HAP-1 (cell line): ENCODE measurements at regions not wholly inside any gene's neighbourhood (a gene's known extent, or its start where the extent isn't known, plus 50 kb on each side); places are given as distances from the start of the nearest gene placed in this dataset.
"Not testable (repeated sequence)": the region's sequence is repeated elsewhere in the genome, so short reads cannot be mapped to it uniquely, and the experiment has no call there.

ENCODE experiments used
- DNase-seq, 2 experiments: peaks; one replicate each; pipeline ENCODE4 v3.0.0-alpha.2; 2016 to 2020; ENCODE audit warnings: low spot score in 2 of 2
- H3K27me3 ChIP-seq: fragments of 250-450 bp; sonication (Bioruptor Pico); 2 replicates; pipeline ENCODE4 v1.5.1; 2020; ENCODE audit warnings: low read depth, mild to moderate bottlenecking, moderate library complexity
- H3K36me3 ChIP-seq: fragments of 250-450 bp; sonication (Bioruptor Pico); replicated peaks from 2 replicates; pipeline ENCODE4 v1.5.1; 2020; ENCODE audit warnings: mild to moderate bottlenecking
- H3K4me1 ChIP-seq: fragments of 250-450 bp; sonication (Bioruptor Pico); 2 replicates; pipeline ENCODE4 v1.5.1; 2020; ENCODE audit warnings: mild to moderate bottlenecking
- H3K4me3 ChIP-seq: fragments of 250-450 bp; sonication (Bioruptor Pico); 2 replicates; pipeline ENCODE4 v1.5.1; 2020; ENCODE audit warnings: mild to moderate bottlenecking, moderate library complexity
- H3K9me3 ChIP-seq: fragments of 250-450 bp; sonication (Bioruptor Pico); 2 replicates; pipeline ENCODE4 v1.5.1; 2020; ENCODE audit warnings: mild to moderate bottlenecking, moderate library complexity
- in situ Hi-C: fragments of 300-500 bp; cut with MboI; formaldehyde crosslinking; loops from 3 replicates; pipeline ENCODE4 v1.14.3; 2020; ENCODE audit warnings: low sequenced_read_pairs, inconsistent platforms, mixed read lengths

DNA sequence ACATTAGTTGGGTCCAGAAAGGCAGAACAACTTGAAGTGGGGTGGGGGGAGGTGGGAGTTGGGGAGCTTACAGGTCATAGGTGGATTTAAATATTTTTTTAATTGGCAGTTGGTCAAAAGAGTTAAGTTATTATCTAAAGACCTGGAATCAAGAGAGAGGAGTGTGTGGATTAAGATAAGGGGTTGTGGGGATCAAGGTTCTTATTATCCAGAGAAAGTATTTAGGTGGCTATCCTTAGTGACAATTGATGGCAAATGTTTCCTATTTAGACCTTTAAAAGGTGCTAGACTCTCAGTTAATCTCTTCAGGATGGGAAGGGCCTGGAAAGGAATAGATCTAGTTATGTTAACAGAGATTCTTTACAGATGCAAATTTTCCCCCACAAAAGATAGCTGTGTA is 120.7 kb upstream of the OR9Q1 start:
- in situ Hi-C loops = no loop called here
- H3K27me3 ChIP-seq = no peaks in the 10 kb centered on the region
- no peak overlapping the region for H3K4me3 ChIP-seq
- no peaks in the 10 kb centered on the region for H3K4me1 ChIP-seq
- no peak for DNase-seq
- no peaks in the 10 kb centered on the region for H3K9me3 ChIP-seq
- H3K36me3 ChIP-seq = no peaks in the 10 kb centered on the region

GRCh38 chr11:57903441-57904123 is 120.1 kb upstream of the OR9Q1 start:
- no peaks in the 10 kb centered on the region for H3K36me3 ChIP-seq
- no peaks in the 10 kb centered on the region for H3K27me3 ChIP-seq
- no peaks in the 10 kb centered on the region for H3K9me3 ChIP-seq
- no peak for DNase-seq
- in situ Hi-C loops = no loop called here
- no peaks in the 10 kb centered on the region for H3K4me1 ChIP-seq
- H3K4me3 ChIP-seq = no peak overlapping the region

DNA sequence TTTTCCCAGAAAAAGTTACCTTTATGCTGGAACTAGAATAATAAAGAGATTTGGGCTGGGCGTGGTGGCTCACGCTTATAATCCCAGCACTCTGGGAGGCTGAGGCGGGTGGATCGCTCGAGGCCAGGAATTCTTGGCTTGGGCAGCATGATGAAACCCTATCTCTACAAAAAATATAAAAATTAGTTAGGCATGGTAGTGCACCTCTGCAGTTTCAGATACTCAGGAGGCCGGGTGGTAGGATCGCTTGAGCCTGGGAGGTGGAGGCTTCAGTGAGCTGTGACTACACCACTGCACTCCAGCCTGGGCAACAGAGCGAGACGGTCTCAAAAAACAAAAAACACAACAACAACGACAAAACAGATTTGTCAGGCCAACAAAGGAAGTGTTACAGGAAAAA is 119.3 kb upstream of the OR9Q1 start:
- no peaks in the 10 kb centered on the region for H3K9me3 ChIP-seq
- no peaks in the 10 kb centered on the region for H3K27me3 ChIP-seq
- H3K4me1 ChIP-seq = no peaks in the 10 kb centered on the region
- no peaks in the 10 kb centered on the region for H3K36me3 ChIP-seq
- no peak overlapping the region for H3K4me3 ChIP-seq
- no peak for DNase-seq
- in situ Hi-C loops = no loop called here

GRCh38 chr11:57905439-57905838 is 118.2 kb upstream of the OR9Q1 start:
- in situ Hi-C loops = no loop called here
- no peaks in the 10 kb centered on the region for H3K4me1 ChIP-seq
- no peaks in the 10 kb centered on the region for H3K27me3 ChIP-seq
- no peaks in the 10 kb centered on the region for H3K36me3 ChIP-seq
- H3K4me3 ChIP-seq = no peak overlapping the region
- DNase-seq = no peak
- no peaks in the 10 kb centered on the region for H3K9me3 ChIP-seq

DNA sequence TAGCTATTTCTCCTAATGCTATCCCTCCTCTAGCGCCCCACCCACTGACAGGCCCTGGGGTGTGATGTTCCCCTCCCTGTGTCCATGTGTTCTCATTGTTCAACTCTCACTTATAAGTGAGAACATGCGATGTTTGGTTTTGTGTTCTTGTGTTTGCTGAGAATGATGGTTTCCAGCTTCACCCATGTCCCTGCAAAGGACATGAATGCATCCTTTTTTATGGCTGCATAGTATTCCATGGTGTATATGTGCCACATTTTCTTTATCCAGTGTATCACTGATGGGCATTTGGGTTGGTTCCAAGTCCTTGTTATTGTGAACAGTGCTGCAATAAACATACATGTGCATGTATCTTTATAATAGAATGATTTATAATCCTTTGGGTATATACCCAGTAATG is 115.3 kb upstream of the OR9Q1 start:
- H3K4me3 ChIP-seq, H3K36me3 ChIP-seq, in situ Hi-C loops, H3K27me3 ChIP-seq, H3K4me1 ChIP-seq, DNase-seq, H3K9me3 ChIP-seq: not testable (repeated sequence)

GRCh38 chr11:57911522-57911921 is 112.2 kb upstream of the OR9Q1 start:
- H3K27me3 ChIP-seq, H3K4me1 ChIP-seq, H3K36me3 ChIP-seq, DNase-seq, in situ Hi-C loops, H3K4me3 ChIP-seq, H3K9me3 ChIP-seq: not testable (repeated sequence)

DNA sequence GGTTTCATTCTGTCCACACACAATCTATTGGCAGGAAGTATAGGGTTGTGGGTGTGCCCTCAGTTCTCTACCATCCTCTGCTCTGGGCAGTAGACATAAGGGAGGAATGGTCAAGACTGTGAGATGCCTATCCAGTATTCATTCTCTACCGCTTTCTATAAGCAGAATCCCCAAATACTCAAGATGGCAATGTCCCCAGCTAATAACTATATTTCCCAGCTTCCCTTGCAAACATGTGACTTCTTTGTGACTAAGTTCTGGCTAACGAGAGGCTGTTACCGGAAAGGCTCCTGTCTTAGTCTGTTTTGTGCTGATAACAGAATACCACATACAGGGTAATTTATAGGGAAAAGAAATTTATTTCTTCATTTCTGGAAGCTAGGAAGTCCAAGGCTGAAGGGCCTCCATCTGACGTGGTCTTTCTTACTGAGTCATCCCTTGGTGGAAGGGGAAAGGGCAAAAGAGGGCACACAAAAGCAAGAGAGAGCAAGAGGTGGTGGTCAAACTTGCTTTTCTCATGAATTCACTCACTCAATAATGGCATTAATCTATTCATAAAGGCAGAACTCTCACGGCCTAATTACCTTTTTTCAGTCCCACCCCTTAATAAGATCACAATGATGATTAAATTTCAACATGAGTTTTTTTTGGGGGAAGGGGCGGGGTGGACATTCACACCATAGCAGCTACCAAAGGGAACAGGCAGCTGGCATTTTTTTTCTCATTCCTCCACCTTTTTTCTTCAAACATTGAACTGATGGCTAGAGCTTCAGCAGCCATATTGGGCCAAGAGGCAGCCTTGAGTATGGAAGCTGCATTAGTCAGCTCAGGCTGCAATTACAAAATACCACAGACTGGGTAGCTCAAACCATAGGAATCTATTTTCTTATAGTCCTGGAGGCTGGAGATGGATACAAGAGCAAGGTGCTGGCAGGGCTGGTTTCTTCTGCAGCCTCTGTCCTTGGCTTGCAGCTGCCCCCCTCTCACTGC is 109.7 kb upstream of the OR9Q1 start:
- Histone ChIP-seq H3K4me1 (no peaks in the 10 kb centered on the region), H3K4me3 (no peak overlapping the region), H3K27me3 (no peaks in the 10 kb centered on the region), H3K36me3 (no peaks in the 10 kb centered on the region), H3K9me3 (no peaks in the 10 kb centered on the region)
- in situ Hi-C loops = no loop called here
- no peak for DNase-seq

DNA sequence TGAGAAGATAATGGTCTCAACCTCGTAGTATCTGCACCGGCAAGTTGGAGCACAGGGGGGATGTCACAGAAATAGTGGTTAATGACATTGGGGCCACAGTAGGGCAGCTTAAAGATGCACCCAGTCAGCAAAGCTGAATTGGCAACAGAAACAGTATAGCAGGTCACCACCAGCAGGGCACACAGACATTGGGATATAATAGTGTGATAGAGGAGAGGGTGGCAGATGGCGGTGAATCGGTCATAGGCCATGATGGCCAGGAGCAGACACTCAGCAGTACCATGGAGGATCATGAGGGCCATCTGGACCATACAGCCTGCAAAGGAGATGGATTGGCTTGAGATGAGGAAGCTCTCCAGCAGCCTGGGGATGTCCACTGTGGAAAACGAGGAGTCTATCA is 106.0 kb upstream of the OR9Q1 start:
- in situ Hi-C loops = no loop called here
- no peaks in the 10 kb centered on the region for H3K27me3 ChIP-seq
- DNase-seq = no peak
- H3K4me1 ChIP-seq = no peaks in the 10 kb centered on the region
- no peaks in the 10 kb centered on the region; the same call in 1 of the 2 replicates for H3K9me3 ChIP-seq
- no peak overlapping the region for H3K4me3 ChIP-seq
- H3K36me3 ChIP-seq = no peaks in the 10 kb centered on the region

GRCh38 chr11:57920971-57921370 is 102.7 kb upstream of the OR9Q1 start:
- no peaks in the 10 kb centered on the region for H3K27me3 ChIP-seq
- in situ Hi-C loops = no loop called here
- H3K4me1 ChIP-seq = no peaks in the 10 kb centered on the region
- H3K9me3 ChIP-seq = no peaks in the 10 kb centered on the region; the same call in 1 of the 2 replicates
- no peak overlapping the region for H3K4me3 ChIP-seq
- DNase-seq = no peak
- no peaks in the 10 kb centered on the region for H3K36me3 ChIP-seq

- H3K4me1 ChIP-seq = no peaks in the 10 kb centered on the region
- H3K36me3 ChIP-seq = no peaks in the 10 kb centered on the region
- H3K9me3 ChIP-seq = no peaks in the 10 kb centered on the region
- no peak overlapping the region for H3K4me3 ChIP-seq
- DNase-seq = no peak
- in situ Hi-C loops = no loop called here
- H3K27me3 ChIP-seq = peaks cover 6% of the 10 kb centered on the region; the same call in 1 of the 2 replicates
Measured at GRCh38 chr11:57932105-57932504, 91.6 kb upstream of the OR9Q1 start.

DNA sequence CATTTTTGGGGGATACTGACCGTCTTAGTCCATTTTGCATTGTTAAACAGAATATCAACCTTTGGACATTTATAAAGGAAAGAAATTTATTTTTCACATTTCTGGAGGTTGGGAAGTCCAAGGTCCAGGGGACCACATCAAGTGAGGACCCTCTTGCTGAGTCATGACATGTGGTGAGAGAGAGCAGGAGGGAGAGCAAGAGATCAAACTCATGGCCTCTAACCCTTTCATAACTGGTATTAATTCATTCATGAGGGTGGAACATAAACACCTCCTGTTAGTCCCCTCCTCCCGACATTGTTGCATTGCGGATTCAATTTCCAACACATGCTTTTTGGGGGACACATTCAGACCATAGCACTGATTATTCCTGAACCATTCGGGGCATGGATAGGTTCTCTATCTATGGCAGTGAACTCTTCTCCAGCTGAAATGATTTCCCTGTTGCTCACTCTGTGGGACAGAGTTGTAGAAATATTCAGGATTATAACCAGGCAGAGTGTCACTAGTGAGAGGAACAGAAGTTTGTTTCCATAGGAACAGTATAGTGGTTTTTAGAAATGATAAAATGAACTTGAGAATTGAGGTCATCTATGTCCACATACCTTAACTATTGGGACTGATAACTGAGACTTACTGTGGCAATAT is 88.2 kb upstream of the OR9Q1 start:
- in situ Hi-C loops = no loop called here
- no peaks in the 10 kb centered on the region for H3K4me1 ChIP-seq
- no peaks in the 10 kb centered on the region for H3K36me3 ChIP-seq
- H3K27me3 ChIP-seq = peaks cover 6% of the 10 kb centered on the region; the same call in 1 of the 2 replicates
- H3K9me3 ChIP-seq = no peaks in the 10 kb centered on the region
- DNase-seq = no peak
- no peak overlapping the region for H3K4me3 ChIP-seq

- H3K9me3 ChIP-seq = no peaks in the 10 kb centered on the region
- in situ Hi-C loops = no loop called here
- H3K4me3 ChIP-seq = no peak overlapping the region
- H3K27me3 ChIP-seq = peaks cover 6% of the 10 kb centered on the region; the same call in 1 of the 2 replicates
- no peaks in the 10 kb centered on the region for H3K36me3 ChIP-seq
- no peak for DNase-seq
- H3K4me1 ChIP-seq = no peaks in the 10 kb centered on the region
Measured at GRCh38 chr11:57936050-57936418, 87.6 kb upstream of the OR9Q1 start.

GRCh38 chr11:57937431-57937830 is 86.2 kb upstream of the OR9Q1 start:
- Histone ChIP-seq H3K4me3 (no peak overlapping the region), H3K9me3 (no peaks in the 10 kb centered on the region), H3K36me3 (no peaks in the 10 kb centered on the region), H3K4me1 (no peaks in the 10 kb centered on the region), H3K27me3 (peaks cover 6% of the 10 kb centered on the region; the same call in 1 of the 2 replicates)
- in situ Hi-C loops = no loop called here
- DNase-seq = no peak

DNA sequence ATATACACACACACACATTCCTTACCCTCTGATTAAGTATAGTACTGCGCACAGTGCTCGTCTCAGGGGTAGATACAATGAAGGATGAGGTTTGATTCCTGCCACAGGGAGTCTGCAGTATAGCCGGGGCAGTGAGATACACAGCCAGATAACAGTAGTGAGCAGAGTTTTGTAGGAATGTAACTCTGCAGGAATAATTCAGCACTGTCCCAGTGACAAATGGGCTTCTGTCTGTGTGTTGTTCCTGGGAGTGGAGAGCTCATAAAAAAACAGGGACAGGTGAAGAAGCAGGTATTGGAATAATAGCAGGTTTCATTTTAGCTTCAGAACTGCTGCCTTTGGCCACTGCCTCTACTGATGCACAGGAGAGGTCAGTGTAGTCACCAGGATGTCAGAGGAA is 85.3 kb upstream of the OR9Q1 start:
- Histone ChIP-seq H3K4me3 (no peak overlapping the region), H3K27me3 (peaks cover 6% of the 10 kb centered on the region; the same call in 1 of the 2 replicates), H3K9me3 (no peaks in the 10 kb centered on the region), H3K36me3 (no peaks in the 10 kb centered on the region), H3K4me1 (no peaks in the 10 kb centered on the region)
- in situ Hi-C loops = no loop called here
- no peak for DNase-seq
